ENCODE measurements at regions not wholly inside any gene's neighbourhood (a gene's known extent, or its start where the extent isn't known, plus 50 kb on each side); places are given as distances from the start of the nearest gene placed in this dataset.
"Not testable (repeated sequence)": the region's sequence is repeated elsewhere in the genome, so short reads cannot be mapped to it uniquely, and the experiment has no call there.

- no peak for DNase-seq (ENCODE audit: low spot score)
Measured at GRCh38 chr17:14733376-14733775, 432.5 kb downstream of the HS3ST3B1 start.

- DNase-seq (ENCODE audit: low spot score), result no peak
Measured at GRCh38 chr17:14732211-14732610, 431.3 kb downstream of the HS3ST3B1 start.

- no peak for DNase-seq (ENCODE audit: low spot score)
Measured at GRCh38 chr17:14731591-14731990, 430.7 kb downstream of the HS3ST3B1 start.

- DNase-seq (ENCODE audit: low spot score), result no peak
Measured at GRCh38 chr17:14730821-14731220, 429.9 kb downstream of the HS3ST3B1 start.

- no peak for DNase-seq (ENCODE audit: low spot score)
Measured at GRCh38 chr17:14725729-14726128, 424.8 kb downstream of the HS3ST3B1 start.

GRCh38 chr17:14724770-14725169, 423.9 kb downstream of the HS3ST3B1 start:
- DNase-seq (ENCODE audit: low spot score), result no peak

- not testable (repeated sequence) for DNase-seq (ENCODE audit: low spot score)
Measured at GRCh38 chr17:14723349-14723748, 422.5 kb downstream of the HS3ST3B1 start.

- DNase-seq (ENCODE audit: low spot score), result no peak
Measured at GRCh38 chr17:14719942-14720341, 419.1 kb downstream of the HS3ST3B1 start.

GRCh38 chr17:14717859-14718258, 417.0 kb downstream of the HS3ST3B1 start:
- DNase-seq (ENCODE audit: low spot score), result no peak

- no peak for DNase-seq (ENCODE audit: low spot score)
Measured at GRCh38 chr17:14715561-14715960, 414.7 kb downstream of the HS3ST3B1 start.

- no peak for DNase-seq (ENCODE audit: low spot score)
Measured at GRCh38 chr17:14712611-14713021, 411.7 kb downstream of the HS3ST3B1 start.

- no peak for DNase-seq (ENCODE audit: low spot score)
Measured at GRCh38 chr17:14704121-14704520, 403.2 kb downstream of the HS3ST3B1 start.

- DNase-seq (ENCODE audit: low spot score), result no peak
Measured at GRCh38 chr17:14701886-14702285, 401.0 kb downstream of the HS3ST3B1 start.

GRCh38 chr17:14699574-14700185, 398.8 kb downstream of the HS3ST3B1 start:
- no peak for DNase-seq (ENCODE audit: low spot score)

GRCh38 chr17:14693382-14693781, 392.5 kb downstream of the HS3ST3B1 start:
- DNase-seq (ENCODE audit: low spot score), result no peak

- DNase-seq (ENCODE audit: low spot score), result no peak
Measured at GRCh38 chr17:14690704-14691103, 389.8 kb downstream of the HS3ST3B1 start.

GRCh38 chr17:14688134-14688533, 387.3 kb downstream of the HS3ST3B1 start:
- no peak for DNase-seq (ENCODE audit: low spot score)

- DNase-seq (ENCODE audit: low spot score), result no peak
Measured at GRCh38 chr17:14672830-14673229, 371.9 kb downstream of the HS3ST3B1 start.

- DNase-seq (ENCODE audit: low spot score), result no peak
Measured at GRCh38 chr17:14670861-14671260, 370.0 kb downstream of the HS3ST3B1 start.

- DNase-seq (ENCODE audit: low spot score), result no peak
Measured at GRCh38 chr17:14664511-14664910, 363.6 kb downstream of the HS3ST3B1 start.

GRCh38 chr17:14641117-14641516, 340.2 kb downstream of the HS3ST3B1 start:
- DNase-seq (ENCODE audit: low spot score), result no peak

GRCh38 chr17:14637260-14637659, 336.4 kb downstream of the HS3ST3B1 start:
- no peak for DNase-seq (ENCODE audit: low spot score)

GRCh38 chr17:14630621-14631020, 329.7 kb downstream of the HS3ST3B1 start:
- no peak for DNase-seq (ENCODE audit: low spot score)

GRCh38 chr17:14630046-14630445, 329.2 kb downstream of the HS3ST3B1 start:
- DNase-seq (ENCODE audit: low spot score), result no peak
